Breast epithelium (tissue), 4 donors: ENCODE measurements at regions not wholly inside any gene's neighbourhood (a gene's known extent, or its start where the extent isn't known, plus 50 kb on each side); places are given as distances from the start of the nearest gene placed in this dataset.

Source experiments
- DNase-seq, 2 donors: peaks; one replicate each; pipeline ENCODE4 v3.0.0-alpha.2; 2019; ENCODE audit warnings: low spot score in 2 of 2
- H3K27ac ChIP-seq, 2 donors: fragments of 200-600 bp; sonication (generic) in 1 of 2; one replicate each; pipeline ENCODE4 v1.5.1; 2016 to 2019; ENCODE audit warnings: mild to moderate bottlenecking in 1 of 2
- H3K27me3 ChIP-seq, 2 donors: fragments of 200-600 bp; sonication (generic) in 1 of 2; one replicate each; pipeline versions ENCODE4 v1.5.1 to v1.6.0; 2017 to 2019; ENCODE audit warnings: control low read depth in 1 of 2, mild to moderate bottlenecking in 1 of 2
- H3K36me3 ChIP-seq: fragments of 200-600 bp; one replicate; pipeline ENCODE4 v1.5.1; 2019
- H3K4me1 ChIP-seq, 2 donors: fragments of 200-600 bp; sonication (generic); one replicate each; pipeline ENCODE4 v1.5.1; 2016 to 2019; ENCODE audit warnings: control low read depth in 1 of 2
- H3K4me3 ChIP-seq, 3 donors: fragments of 200-600 bp; sonication (generic); 1 replicate in 2 of 3; 2 replicates in 1 of 3; pipeline ENCODE4 v1.5.1; 2016 to 2019; ENCODE audit warnings: mild to moderate bottlenecking in 3 of 3, moderate library complexity in 2 of 3
- H3K9me3 ChIP-seq, 2 donors: fragments of 200-600 bp; sonication (generic) in 1 of 2; one replicate each; pipeline ENCODE4 v1.5.1; 2016 to 2019; ENCODE audit warnings: control low read depth in 1 of 2
- CTCF ChIP-seq, 3 donors: fragments of 450-650 bp; IDR thresholded peaks; one replicate each; pipeline ENCODE4 v1.5.1; 2016 to 2017; ENCODE audit warnings: antibody characterized with exemption in 3 of 3, mild to moderate bottlenecking in 3 of 3, moderate library complexity in 3 of 3
- POLR2A ChIP-seq: fragments of 450-650 bp; IDR thresholded peaks from one replicate; pipeline ENCODE4 v1.6.1; 2016; ENCODE audit warnings: antibody characterized with exemption, mild to moderate bottlenecking, moderate library complexity
- POLR2AphosphoS5 ChIP-seq, 3 donors: sonication (generic); formaldehyde crosslinking; IDR thresholded peaks; one replicate each; pipeline ENCODE4 v1.6.1; 2017; ENCODE audit warnings: antibody characterized with exemption in 3 of 3
- intact Hi-C: fragments of 100-400 bp; cut with DNase I; formaldehyde crosslinking; loops from one replicate; pipeline ENCODE4 v1.15.1; 2023; ENCODE audit warnings: low total_unique reads

- no peak for DNase-seq
- no peaks in the 10 kb centered on the region for H3K36me3 ChIP-seq
- H3K27me3 ChIP-seq, result peaks cover 0 to 42% of the 10 kb centered on the region in 2 donors
- no peak overlapping the region for H3K4me3 ChIP-seq
- intact Hi-C loops, result no loop called here
- no peaks in the 10 kb centered on the region for H3K4me1 ChIP-seq
- no peak for TF ChIP-seq POLR2AphosphoS5 (IDR thresholded peaks at IDR 0.05)
- no peak for TF ChIP-seq POLR2A
- no peak for TF ChIP-seq CTCF (IDR thresholded peaks at IDR 0.05)
- no peak overlapping the region for H3K27ac ChIP-seq
- H3K9me3 ChIP-seq, result peaks cover 0 to 11% of the 10 kb centered on the region in 2 donors
Observed at GRCh38 chr3:10665592-10665991, 150.4 kb upstream of the SLC6A11 start.

- no peak for DNase-seq
- Histone ChIP-seq H3K27me3 (peaks cover 0 to 42% of the 10 kb centered on the region in 2 donors), H3K4me3 (no peak overlapping the region), H3K9me3 (peaks cover 0 to 9% of the 10 kb centered on the region in 2 donors), H3K27ac (no peak overlapping the region), H3K36me3 (no peaks in the 10 kb centered on the region), H3K4me1 (no peaks in the 10 kb centered on the region)
- intact Hi-C loops, result no loop called here
- TF ChIP-seq POLR2AphosphoS5 (IDR thresholded peaks at IDR 0.05) (no peak), POLR2A (no peak), CTCF (IDR thresholded peaks at IDR 0.05) (no peak)
Observed at GRCh38 chr3:10666621-10667020, 149.4 kb upstream of the SLC6A11 start.

- TF ChIP-seq CTCF (IDR thresholded peaks at IDR 0.05) (no peak), POLR2A (no peak)
- peaks cover 0 to 42% of the 10 kb centered on the region in 2 donors for H3K27me3 ChIP-seq
- H3K9me3 ChIP-seq, result peaks cover 0 to 4% of the 10 kb centered on the region in 2 donors
Observed at GRCh38 chr3:10667269-10667668, 148.8 kb upstream of the SLC6A11 start.

GRCh38 chr3:10667901-10668476 lies 148.0 kb upstream of the SLC6A11 start:
- intact Hi-C loops, result no loop called here
- Histone ChIP-seq H3K4me1 (no peaks in the 10 kb centered on the region), H3K27ac (no peak overlapping the region), H3K9me3 (no peaks in the 10 kb centered on the region), H3K27me3 (peaks cover 0 to 42% of the 10 kb centered on the region in 2 donors), H3K36me3 (no peaks in the 10 kb centered on the region), H3K4me3 (no peak overlapping the region)
- TF ChIP-seq CTCF (IDR thresholded peaks at IDR 0.05), result no peak
- no peak for TF ChIP-seq POLR2A
- TF ChIP-seq POLR2AphosphoS5 (IDR thresholded peaks at IDR 0.05), result no peak
- DNase-seq, result no peak

More at GRCh38 chr3:10667269-10667668, 148.8 kb upstream of the SLC6A11 start:
- no peaks in the 10 kb centered on the region for H3K4me1 ChIP-seq
- intact Hi-C loops, result no loop called here
- no peaks in the 10 kb centered on the region for H3K36me3 ChIP-seq
- DNase-seq, result no peak
- no peak overlapping the region for H3K4me3 ChIP-seq
- no peak overlapping the region for H3K27ac ChIP-seq

- no peak for DNase-seq
- Histone ChIP-seq H3K9me3 (no peaks in the 10 kb centered on the region), H3K27me3 (peaks cover 0 to 33% of the 10 kb centered on the region in 2 donors), H3K27ac (no peak overlapping the region), H3K36me3 (no peaks in the 10 kb centered on the region), H3K4me1 (no peaks in the 10 kb centered on the region), H3K4me3 (no peak overlapping the region)
- TF ChIP-seq CTCF (IDR thresholded peaks at IDR 0.05), result no peak
- no peak for TF ChIP-seq POLR2AphosphoS5 (IDR thresholded peaks at IDR 0.05)
- no peak for TF ChIP-seq POLR2A
- intact Hi-C loops, result no loop called here
Observed at GRCh38 chr3:10669490-10670048, 146.5 kb upstream of the SLC6A11 start.
